GM13976 (cell line): ENCODE measurements at regions not wholly inside any gene's neighbourhood (a gene's known extent, or its start where the extent isn't known, plus 50 kb on each side); places are given as distances from the start of the nearest gene placed in this dataset.

Experiments
- DNase-seq: peaks from one replicate; pipeline ENCODE4 v3.0.0; 2012; ENCODE audit warnings: low spot score
- CTCF ChIP-seq: IDR thresholded peaks from 2 replicates; pipeline ENCODE4 v1.5.1; 2012; ENCODE audit warnings: borderline replicate concordance, mild to moderate bottlenecking; ENCODE audit not compliant: insufficient read depth; ENCODE audit errors: extremely low read depth, missing control alignments, control extremely low read depth
- in situ Hi-C: fragments of 300-500 bp; cut with MboI; formaldehyde crosslinking; loops from one replicate; pipeline ENCODE4 v1.12.0; 2022; ENCODE audit warnings: low sequenced_read_pairs, mixed read lengths, inconsistent platforms; ENCODE audit not compliant: unreplicated experiment

DNA sequence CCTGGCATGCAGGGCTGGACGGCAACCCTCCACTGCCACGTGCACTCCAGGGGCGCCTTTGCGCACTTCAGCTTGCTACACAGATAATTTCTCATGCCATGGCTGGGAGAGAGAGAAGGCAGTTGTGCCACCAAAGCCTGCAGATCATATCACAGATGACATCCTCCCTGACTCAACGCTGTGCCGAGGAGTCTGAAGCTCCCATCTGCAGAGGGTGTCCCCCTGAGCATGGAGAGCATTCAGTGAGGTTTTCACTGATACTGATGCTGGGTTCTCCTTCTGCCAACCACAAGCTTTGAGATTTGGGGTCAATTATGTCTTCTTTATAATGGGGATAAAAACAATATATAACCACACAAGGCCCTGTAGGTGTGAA lies 607.4 kb upstream of the ADAMTS16 start:
- DNase-seq, result no peak
- in situ Hi-C loops, result no loop called here
- no peak for TF ChIP-seq CTCF

GRCh38 chr5:4533457-4534105 lies 606.5 kb upstream of the ADAMTS16 start:
- no peak for DNase-seq
- in situ Hi-C loops, result no loop called here
- TF ChIP-seq CTCF, result no peak

DNA sequence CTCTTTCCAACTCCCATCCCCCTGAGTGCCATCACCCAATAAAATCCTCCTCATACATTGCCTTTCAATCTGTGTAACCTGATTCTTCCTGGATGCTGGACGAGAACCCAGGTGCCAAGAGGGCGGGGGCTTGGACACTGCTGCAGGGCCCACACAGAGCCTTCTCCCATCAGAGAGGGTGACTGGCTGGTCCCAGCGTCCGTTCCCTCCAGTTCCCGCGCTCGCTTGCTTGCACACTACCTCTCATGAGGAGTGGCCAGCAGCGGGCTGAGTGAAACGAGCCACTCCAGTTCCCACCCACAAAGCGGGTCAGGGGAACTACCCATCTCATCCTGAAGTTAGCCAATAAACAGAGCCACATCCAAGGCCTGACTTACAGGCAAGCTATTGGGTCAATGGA lies 602.6 kb upstream of the ADAMTS16 start:
- in situ Hi-C loops, result no loop called here
- TF ChIP-seq CTCF, result no peak
- DNase-seq, result no peak

DNA sequence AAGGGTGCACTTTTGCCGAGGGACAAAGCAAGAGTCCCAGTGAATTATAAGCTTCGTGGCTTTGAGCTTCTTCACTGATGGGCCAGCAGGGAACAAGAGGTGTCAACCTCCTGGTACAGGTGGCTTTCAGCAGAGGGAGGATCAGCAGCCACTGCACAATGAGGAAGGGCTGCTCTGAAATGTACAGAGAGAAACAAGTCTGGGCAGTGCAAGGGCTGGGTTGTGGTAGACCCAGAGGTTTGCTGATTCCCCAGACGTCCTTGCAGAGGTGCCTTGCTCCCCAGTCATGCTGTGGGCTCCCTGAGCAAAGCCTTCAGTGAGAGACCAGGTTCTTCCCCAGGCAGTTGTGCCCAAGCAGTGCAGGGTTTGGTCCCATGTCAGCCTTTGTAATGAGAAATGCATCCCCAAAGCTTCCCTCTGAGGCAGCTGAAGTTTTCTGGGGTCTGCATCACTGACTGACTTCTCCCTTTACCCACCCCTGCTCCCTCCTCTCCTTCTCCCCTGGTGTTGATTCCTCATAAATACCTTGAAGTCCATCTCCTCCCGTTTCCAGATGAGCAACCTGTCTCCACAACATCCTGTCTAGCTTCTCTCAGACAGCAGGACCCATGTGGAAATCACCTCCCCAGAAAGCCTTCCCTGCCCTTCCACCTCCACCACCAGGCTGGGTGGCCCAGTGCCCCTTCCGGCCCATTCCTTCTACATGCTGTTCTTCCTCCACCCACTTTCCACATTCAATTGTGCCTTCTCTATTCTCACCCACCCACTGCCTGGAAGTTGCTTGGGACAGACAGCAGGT lies 599.6 kb upstream of the ADAMTS16 start:
- in situ Hi-C loops, result no loop called here
- no peak for TF ChIP-seq CTCF
- no peak for DNase-seq

GRCh38 chr5:4541334-4541733 lies 598.8 kb upstream of the ADAMTS16 start:
- DNase-seq, result no peak
- no peak for TF ChIP-seq CTCF
- in situ Hi-C loops, result no loop called here

DNA sequence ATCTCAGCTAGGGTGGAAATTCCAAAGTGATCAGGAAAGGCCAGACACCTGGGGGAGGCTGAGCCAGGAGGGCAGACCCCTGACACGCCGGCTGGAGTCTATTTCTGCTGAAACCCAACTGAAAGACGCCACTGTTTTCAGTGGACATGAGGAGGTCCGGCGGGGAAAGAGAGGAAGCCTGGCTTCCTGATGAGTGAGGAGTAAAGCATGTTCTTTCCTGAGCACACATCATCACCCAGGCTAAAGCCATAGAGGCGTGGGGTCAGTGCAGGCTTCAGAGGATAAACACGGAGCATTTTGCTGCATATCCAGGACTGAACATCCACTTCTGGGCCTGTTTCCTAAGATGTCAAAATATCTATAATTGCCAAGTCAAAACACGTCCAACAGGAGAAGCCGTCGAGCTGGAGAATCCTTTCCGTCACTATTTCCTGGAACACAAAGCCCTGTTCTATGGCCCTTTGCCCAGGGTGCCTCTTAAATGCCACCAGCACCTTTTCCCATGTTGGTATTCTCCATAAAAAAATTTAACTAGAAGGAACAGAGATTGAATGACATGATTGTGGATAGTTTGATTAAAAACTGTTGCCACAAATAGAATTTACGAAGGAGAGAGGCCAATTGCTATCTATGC lies 597.9 kb upstream of the ADAMTS16 start:
- no peak for DNase-seq
- in situ Hi-C loops, result no loop called here
- TF ChIP-seq CTCF, result no peak
